H1 (cell line): ENCODE measurements at regions not wholly inside any gene's neighbourhood (a gene's known extent, or its start where the extent isn't known, plus 50 kb on each side); places are given as distances from the start of the nearest gene placed in this dataset.
A peak's percentile ranks its signal among the peaks of the same experiment; 100 is the strongest.

Experiments
- CTCF ChIA-PET: fragments of 300-600 bp; sonication (Branson Sonifier 250); formaldehyde crosslinking; loops from one replicate; lab custom pipeline; 2021; ENCODE audit not compliant: partially characterized antibody; lab: Charles Lee
- POLR2A ChIA-PET: fragments of 300-600 bp; sonication (Branson Sonifier 250); formaldehyde crosslinking; loops from one replicate; lab custom pipeline; 2021; ENCODE audit warnings: inconsistent platforms; ENCODE audit not compliant: partially characterized antibody; lab: Charles Lee
- DNase-seq, 2 experiments: peaks; one replicate each; pipeline versions ENCODE4 v3.0.0 to v3.0.0-alpha.2; 2010 to 2022; ENCODE audit warnings: low spot score in 2 of 2, low read depth in 1 of 2, mixed read lengths in 1 of 2
- FAIRE-seq: peaks from 2 replicates; lab custom pipeline; 2011; peaks lifted over from hg19 to GRCh38; lab: Jason Lieb, UNC
- H2AFZ ChIP-seq: 2 replicates; pipeline ENCODE4 v1.8.1; 2012; ENCODE audit warnings: low read length, inconsistent platforms
- H2AK5ac ChIP-seq: 2 replicates; pipeline ENCODE4 v1.6.1; 2013; ENCODE audit warnings: low read depth, low read length
- H2BK120ac ChIP-seq: replicated peaks from 2 replicates; pipeline ENCODE3; 2013; ENCODE audit warnings: low read depth, low read length, inconsistent platforms
- H2BK12ac ChIP-seq: 2 replicates; pipeline ENCODE4 v1.6.1; 2013; ENCODE audit warnings: low read depth, low read length
- H2BK15ac ChIP-seq: 2 replicates; pipeline ENCODE4 v1.6.1; 2013; ENCODE audit warnings: low read length
- H2BK20ac ChIP-seq: 2 replicates; pipeline ENCODE4 v1.6.1; 2013; ENCODE audit warnings: low read length
- H2BK5ac ChIP-seq: 2 replicates; pipeline ENCODE4 v1.6.1; 2013; ENCODE audit warnings: low read depth, low read length
- H3K14ac ChIP-seq: 2 replicates; pipeline ENCODE4 v1.6.1; 2013; ENCODE audit warnings: inconsistent platforms; ENCODE audit not compliant: insufficient read length
- H3K18ac ChIP-seq: 2 replicates; pipeline ENCODE4 v1.6.1; 2013; ENCODE audit warnings: low read length; ENCODE audit errors: extremely low read depth
- H3K23ac ChIP-seq: 2 replicates; pipeline ENCODE4 v1.6.1; 2013; ENCODE audit warnings: inconsistent platforms; ENCODE audit not compliant: insufficient read length
- H3K23me2 ChIP-seq: 2 replicates; pipeline ENCODE4 v1.6.1; 2013; ENCODE audit warnings: low read depth, low read length
- H3K27ac ChIP-seq: 2 replicates; pipeline ENCODE4 v1.6.1; 2011; ENCODE audit warnings: low read depth, low read length, inconsistent platforms
- H3K27me3 ChIP-seq, 4 experiments: replicated peaks in 1 of 4; 1 replicate in 1 of 4; 2 replicates in 3 of 4; pipeline versions ENCODE4 v1.6.1 to v1.8.1; 2011 to 2013; ENCODE audit warnings: low read length in 3 of 4, mild to moderate bottlenecking in 3 of 4, inconsistent platforms in 2 of 4, mixed read lengths in 2 of 4, moderate library complexity in 1 of 4; ENCODE audit not compliant: control insufficient read depth in 3 of 4, insufficient read depth in 3 of 4; ENCODE audit errors: extremely low read depth in 1 of 4
- H3K36me3 ChIP-seq, 4 experiments: 2 replicates each; pipeline versions ENCODE4 v1.6.1 to v1.8.1; 2011 to 2013; ENCODE audit warnings: mild to moderate bottlenecking in 4 of 4, low read length in 3 of 4, moderate library complexity in 2 of 4, control low read depth in 1 of 4, inconsistent platforms in 1 of 4; ENCODE audit not compliant: insufficient read depth in 4 of 4, control insufficient read depth in 2 of 4
- H3K4ac ChIP-seq: replicated peaks from 2 replicates; pipeline ENCODE3; 2013; ENCODE audit warnings: low read length, low read depth, mixed read lengths, inconsistent platforms; ENCODE audit not compliant: insufficient read length
- H3K4me1 ChIP-seq, 4 experiments: replicated peaks in 1 of 4; 1 replicate in 1 of 4; 2 replicates in 3 of 4; pipeline versions ENCODE4 v1.6.1 to v1.8.1; 2011 to 2013; ENCODE audit warnings: low read length in 3 of 4, inconsistent platforms in 2 of 4, mixed read lengths in 1 of 4; ENCODE audit not compliant: insufficient read depth in 4 of 4, control insufficient read depth in 3 of 4
- H3K4me2 ChIP-seq, 2 experiments: 2 replicates each; pipeline versions ENCODE4 v1.6.1 to v1.8.1; 2011 to 2013; ENCODE audit warnings: low read depth in 2 of 2, low read length in 2 of 2, control low read depth in 1 of 2, inconsistent platforms in 1 of 2, mild to moderate bottlenecking in 1 of 2; ENCODE audit not compliant: insufficient read depth in 1 of 2
- H3K4me3 ChIP-seq, 4 experiments: fragments of 200-600, 300-600 bp in 1 of 4; sonication (generic), shearing (Covaris generic), sonication (Bioruptor Twin) in 1 of 4; 2 replicates each; pipeline versions ENCODE4 v1.5.1 to v1.8.1; 2011 to 2016; ENCODE audit warnings: low read length in 4 of 4, low read depth in 3 of 4, control low read depth in 2 of 4, inconsistent platforms in 2 of 4, mild to moderate bottlenecking in 2 of 4, mixed read lengths in 1 of 4, moderate library complexity in 1 of 4; ENCODE audit not compliant: insufficient read depth in 2 of 4; ENCODE audit errors: extremely low read depth in 1 of 4
- H3K56ac ChIP-seq: replicated peaks from 2 replicates; pipeline ENCODE3; 2013; ENCODE audit warnings: low read depth, mild to moderate bottlenecking, mixed read lengths, low read length, inconsistent platforms; ENCODE audit not compliant: insufficient read length
- H3K79me1 ChIP-seq: 2 replicates; pipeline ENCODE4 v1.6.1; 2013; ENCODE audit warnings: low read depth, low read length, control low read depth
- H3K79me2 ChIP-seq, 2 experiments: 2 replicates each; pipeline versions ENCODE4 v1.6.1 to v1.8.1; 2012 to 2013; ENCODE audit warnings: low read length in 2 of 2, mild to moderate bottlenecking in 2 of 2, inconsistent platforms in 1 of 2; ENCODE audit not compliant: insufficient read depth in 2 of 2, control insufficient read depth in 1 of 2
- H3K9ac ChIP-seq, 4 experiments: replicated peaks in 1 of 4; 1 replicate in 1 of 4; 2 replicates in 3 of 4; pipeline versions ENCODE4 v1.6.1 to v1.8.1; 2011 to 2013; ENCODE audit warnings: low read depth in 3 of 4, low read length in 3 of 4, control low read depth in 2 of 4, mild to moderate bottlenecking in 2 of 4, moderate library complexity in 2 of 4, inconsistent platforms in 1 of 4; ENCODE audit errors: extremely low read depth in 1 of 4
- H3K9me3 ChIP-seq, 2 experiments: 2 replicates each; pipeline versions ENCODE4 v1.6.1 to v1.8.1; 2012 to 2013; ENCODE audit warnings: mild to moderate bottlenecking in 2 of 2, moderate library complexity in 2 of 2, control low read depth in 1 of 2, inconsistent platforms in 1 of 2, low read depth in 1 of 2, low read length in 1 of 2, mixed read lengths in 1 of 2; ENCODE audit not compliant: insufficient read depth in 2 of 2
- H4K20me1 ChIP-seq, 2 experiments: replicated peaks in 1 of 2; 2 replicates each; pipeline versions ENCODE3 to v1.8.1; 2011 to 2013; ENCODE audit warnings: inconsistent platforms in 2 of 2, low read length in 2 of 2, mild to moderate bottlenecking in 1 of 2; ENCODE audit not compliant: insufficient read depth in 2 of 2, control insufficient read depth in 1 of 2
- H4K5ac ChIP-seq: 2 replicates; pipeline ENCODE4 v1.6.1; 2013; ENCODE audit warnings: low read length, low read depth, mixed read lengths, inconsistent platforms; ENCODE audit not compliant: insufficient read length
- H4K8ac ChIP-seq: 2 replicates; pipeline ENCODE4 v1.8.0; 2013; ENCODE audit warnings: mild to moderate bottlenecking, moderate library complexity, low read length, inconsistent platforms; ENCODE audit not compliant: insufficient read depth; ENCODE audit errors: extremely low read depth
- H4K91ac ChIP-seq: replicated peaks from 2 replicates; pipeline ENCODE3; 2013; ENCODE audit warnings: low read length, mixed read lengths, inconsistent platforms; ENCODE audit not compliant: insufficient read length
- EZH2 ChIP-seq: fragments of 200-600 bp; sonication (generic); IDR thresholded peaks from 2 replicates; pipeline ENCODE4 v1.7.1; 2012; ENCODE audit warnings: low read depth, mild to moderate bottlenecking, moderate library complexity, low read length, inconsistent platforms; ENCODE audit not compliant: severe bottlenecking
- POLR2A ChIP-seq, 2 experiments: IDR thresholded peaks; 1 replicate in 1 of 2; 2 replicates in 1 of 2; pipeline ENCODE4 v1.6.1; 2011; ENCODE audit warnings: low read depth in 2 of 2, low read length in 2 of 2, mild to moderate bottlenecking in 2 of 2; ENCODE audit errors: control extremely low read depth in 1 of 2
- SP2 ChIP-seq: IDR thresholded peaks from 2 replicates; pipeline ENCODE4 v1.6.1; 2012; ENCODE audit warnings: mild to moderate bottlenecking, low read length, inconsistent platforms
- SP4 ChIP-seq: IDR thresholded peaks from 2 replicates; pipeline ENCODE4 v1.6.1; 2012; ENCODE audit warnings: low read length, inconsistent platforms
- WGBS, 2 experiments: shearing (Covaris generic) in 1 of 2; methylation state at CpG; one replicate each; pipeline versions ENCODE4 v1.1.6 to v1.1.7; 2013 to 2015; ENCODE audit warnings: low lambda C conversion rate in 2 of 2, mixed read lengths in 2 of 2, inconsistent platforms in 1 of 2, low coverage in 1 of 2, missing lambda C conversion rate in 1 of 2; ENCODE audit not compliant: insufficient replicate concordance in 2 of 2, insufficient coverage in 1 of 2, insufficient read length in 1 of 2; ENCODE audit errors: extremely low coverage in 1 of 2, missing lambda C conversion rate in 1 of 2; 5-methylcytosine and 5-hydroxymethylcytosine counted together

DNA sequence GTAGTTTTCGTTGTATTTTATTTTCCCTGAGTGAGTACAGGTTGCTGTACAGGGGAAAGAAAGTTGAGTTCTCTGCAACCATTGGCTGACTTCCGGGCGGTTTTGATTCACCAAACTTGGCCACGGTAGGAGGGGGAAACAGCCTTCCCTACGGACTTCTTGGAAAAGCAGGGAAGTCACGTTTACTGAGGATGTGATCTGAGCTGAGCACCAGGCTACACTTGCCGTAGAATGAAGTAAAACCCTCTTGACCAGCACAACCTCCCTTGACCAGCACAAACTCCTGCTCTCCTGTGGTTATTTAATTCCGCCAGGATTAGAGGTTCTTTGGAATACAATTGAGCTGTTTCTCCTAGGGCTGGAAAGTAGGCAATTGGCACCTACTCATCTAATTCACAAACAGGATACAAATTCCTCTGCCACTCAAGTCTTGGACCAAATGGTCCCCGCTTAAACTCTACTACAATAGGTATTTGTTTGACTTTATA is 242.0 kb upstream of the RBFOX1 start:
- Histone ChIP-seq H2BK15ac (no peak overlapping the region), H2BK20ac (no peak overlapping the region), H2BK5ac (no peak overlapping the region), H3K56ac (no peak overlapping the region), H3K4me2 (0 out of 4 replicates have a peak overlapping the region, but pooled peaks of 1 of the 2 experiments have one; percentile 9), H4K20me1 (no peaks in the 10 kb centered on the region), H3K4me3 (no peak overlapping the region), H2BK12ac (no peak overlapping the region), H3K79me1 (no peaks in the 10 kb centered on the region), H3K9me3 (no peaks in the 10 kb centered on the region), H3K36me3 (no peaks in the 10 kb centered on the region; a peak in 1 of 8 replicates), H3K18ac (no peak overlapping the region), H3K14ac (no peak overlapping the region), H3K27ac (no peak overlapping the region), H4K5ac (no peak overlapping the region), H3K23ac (no peak overlapping the region), H2AFZ (no peak overlapping the region), H3K23me2 (peaks cover 1% of the 10 kb centered on the region; the same call in 1 of the 2 replicates), H3K27me3 (no peaks in the 10 kb centered on the region), H3K4me1 (peaks cover 0 to 16% (median 4%) of the 10 kb centered on the region in 4 experiments; a peak in 5 of 7 replicates), H3K4ac (no peak overlapping the region), H4K91ac (no peak overlapping the region), H2AK5ac (no peak overlapping the region), H2BK120ac (no peak overlapping the region), H3K79me2 (no peaks in the 10 kb centered on the region), H3K9ac (no peak overlapping the region), H4K8ac (no peak overlapping the region)
- FAIRE-seq = peak; percentile 24
- POLR2A ChIA-PET = no interaction called here
- 44% methylated on average over 9 of the region's 9 CpGs; no CpG with 5 or more reads in 1 of the 2 experiments for WGBS, 2 experiments
- DNase-seq = no peak
- CTCF ChIA-PET = no interaction called here
- no peak for TF ChIP-seq POLR2A (IDR thresholded peaks at IDR 0.05; ENCODE audit: control extremely low read depth in 1 of 2, low read depth in 2 of 2, low read length in 2 of 2)
- no peak for TF ChIP-seq SP4
- TF ChIP-seq SP2 = no peak
- TF ChIP-seq EZH2 = no peak
